Stimulated activated CD8-positive, alpha-beta memory T cell treated with anti-CD3 and anti-CD28 coated beads, Interleukin-2, amount 100 ng/mL, for 1 hour (primary cell): ENCODE measurements at regions not wholly inside any gene's neighbourhood (a gene's known extent, or its start where the extent isn't known, plus 50 kb on each side); places are given as distances from the start of the nearest gene placed in this dataset.

ENCODE experiments used
- DNase-seq, 2 donors: peaks; one replicate each; pipeline ENCODE4 v3.0.0-alpha.2; 2020; ENCODE audit warnings: low read depth in 2 of 2

- no peak for DNase-seq
Measured at GRCh38 chr4:24287096-24287495, 297.3 kb downstream of the DHX15 start.

GRCh38 chr4:24285759-24286158 lies 298.6 kb downstream of the DHX15 start:
- no peak for DNase-seq

GRCh38 chr4:24282446-24282845 lies 301.9 kb downstream of the DHX15 start:
- DNase-seq, result no peak

GRCh38 chr4:24279911-24280375 lies 304.4 kb downstream of the DHX15 start:
- no peak for DNase-seq

GRCh38 chr4:24279469-24279868 lies 304.9 kb downstream of the DHX15 start:
- no peak for DNase-seq

- no peak for DNase-seq
Measured at GRCh38 chr4:24278693-24279092, 305.7 kb downstream of the DHX15 start.

GRCh38 chr4:24274381-24274941 lies 309.9 kb downstream of the DHX15 start:
- DNase-seq, result no peak

GRCh38 chr4:24273136-24273535 lies 311.2 kb downstream of the DHX15 start:
- DNase-seq, result no peak

GRCh38 chr4:24266951-24267722 lies 317.2 kb downstream of the DHX15 start:
- DNase-seq, result no peak

GRCh38 chr4:24265989-24266388 lies 318.4 kb downstream of the DHX15 start:
- DNase-seq, result no peak

GRCh38 chr4:24262616-24263015 lies 321.7 kb downstream of the DHX15 start:
- no peak for DNase-seq

- DNase-seq, result no peak
Measured at GRCh38 chr4:24262084-24262483, 322.3 kb downstream of the DHX15 start.

GRCh38 chr4:24260923-24261564 lies 323.3 kb downstream of the DHX15 start:
- no peak for DNase-seq

- DNase-seq, result no peak
Measured at GRCh38 chr4:24260133-24260715, 324.1 kb downstream of the DHX15 start.

GRCh38 chr4:24256547-24256946 lies 327.8 kb downstream of the DHX15 start:
- no peak for DNase-seq

GRCh38 chr4:24256066-24256465 lies 328.3 kb downstream of the DHX15 start:
- DNase-seq, result no peak

GRCh38 chr4:24252121-24252520 lies 332.2 kb downstream of the DHX15 start:
- no peak for DNase-seq

- DNase-seq, result no peak
Measured at GRCh38 chr4:24251589-24251988, 332.8 kb downstream of the DHX15 start.

- no peak for DNase-seq
Measured at GRCh38 chr4:24249972-24250371, 334.4 kb downstream of the DHX15 start.

- no peak for DNase-seq
Measured at GRCh38 chr4:24248674-24249630, 335.4 kb downstream of the DHX15 start.

- no peak for DNase-seq
Measured at GRCh38 chr4:24245491-24245820, 338.9 kb downstream of the DHX15 start.
